SW480 (cell line): ENCODE measurements at regions not wholly inside any gene's neighbourhood (a gene's known extent, or its start where the extent isn't known, plus 50 kb on each side); places are given as distances from the start of the nearest gene placed in this dataset.

ENCODE experiments used
- DNase-seq: peaks from one replicate; pipeline ENCODE4 v3.0.0-alpha.2; 2016; ENCODE audit warnings: low spot score

GRCh38 chr2:4499316-4500030 is 796.1 kb downstream of the DCDC2C start:
- DNase-seq = no peak

DNA sequence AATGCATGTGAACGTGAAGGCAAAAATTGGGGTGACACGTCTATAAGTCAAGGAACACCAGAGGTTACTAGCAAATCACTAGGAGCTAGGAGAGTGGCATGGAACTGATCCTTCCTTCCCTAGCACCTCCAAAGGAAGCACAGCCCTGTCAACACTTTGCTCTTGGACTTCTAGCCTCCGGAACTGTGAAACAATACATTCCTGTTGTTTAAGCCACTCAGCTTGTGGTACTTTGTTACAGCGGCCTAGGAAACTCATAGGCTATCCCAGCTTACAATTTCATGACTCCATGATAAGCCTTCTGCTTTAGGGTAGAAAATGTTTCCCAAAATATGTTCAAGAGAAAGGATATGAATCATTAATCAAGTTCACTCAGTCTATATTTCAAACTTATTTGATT is 798.1 kb downstream of the DCDC2C start:
- DNase-seq = no peak

GRCh38 chr2:4502230-4502843 is 799.0 kb downstream of the DCDC2C start:
- DNase-seq = no peak

DNA sequence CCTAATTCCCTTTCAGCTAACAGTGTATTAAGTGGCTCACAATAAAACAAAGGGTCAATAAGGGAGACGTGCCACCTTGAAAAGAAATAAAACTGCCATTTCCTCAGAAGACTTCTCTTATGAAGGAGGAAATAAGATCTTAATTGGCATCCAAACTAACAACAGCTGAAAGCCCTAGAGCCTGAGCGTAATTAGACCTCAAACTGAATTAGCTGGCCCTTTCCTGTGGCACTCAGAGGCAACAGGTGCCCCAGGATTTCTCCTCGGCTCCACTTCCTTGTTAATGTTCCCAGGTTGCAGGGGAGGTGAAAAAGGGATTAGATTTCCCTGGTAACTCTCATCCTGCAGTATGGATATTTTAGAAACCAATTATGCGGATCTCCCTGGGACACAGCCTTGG is 804.3 kb downstream of the DCDC2C start:
- DNase-seq = no peak

DNA sequence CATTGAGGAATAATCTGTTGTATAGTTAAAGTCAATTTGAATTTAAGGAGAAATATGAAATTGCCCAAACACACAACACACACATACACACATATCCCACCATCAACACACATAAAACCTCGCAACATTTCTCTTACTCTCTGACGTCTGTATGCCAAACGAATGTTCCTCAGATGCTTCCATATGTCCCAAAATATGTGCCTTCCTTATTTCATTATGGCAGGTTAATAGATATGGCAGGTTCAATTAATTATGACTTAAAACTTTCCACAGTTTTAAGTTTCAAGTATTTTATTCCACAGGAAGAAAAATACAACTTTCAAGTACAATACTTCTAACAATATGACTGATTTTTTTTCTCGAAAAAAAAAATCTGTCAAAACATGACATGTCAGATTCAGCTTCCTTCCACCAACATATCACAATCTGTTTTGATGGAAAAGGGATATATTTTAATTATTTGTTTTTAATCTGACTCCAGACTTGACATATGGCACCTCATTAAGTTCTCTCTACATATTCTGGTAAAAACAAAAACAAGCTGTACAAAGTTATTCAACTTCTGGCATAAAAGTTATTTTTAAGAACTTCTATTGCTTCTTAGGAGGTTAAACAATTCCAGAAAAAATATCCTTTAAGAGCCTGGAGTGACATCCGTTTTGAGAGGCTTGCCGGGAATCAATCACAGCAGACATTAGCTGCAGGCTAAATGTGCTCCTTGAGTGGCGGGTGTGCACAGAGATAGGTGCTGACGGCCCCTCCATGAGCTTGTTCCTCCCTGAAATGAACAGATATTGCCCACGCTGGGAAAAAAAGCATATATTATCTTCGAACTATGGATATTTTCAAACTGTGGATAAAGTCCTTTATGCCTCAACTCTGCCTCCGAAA is 812.7 kb downstream of the DCDC2C start:
- no peak for DNase-seq

- no peak for DNase-seq
These were observed 815.2 kb downstream of the DCDC2C start for GRCh38 chr2:4518596-4518995.

DNA sequence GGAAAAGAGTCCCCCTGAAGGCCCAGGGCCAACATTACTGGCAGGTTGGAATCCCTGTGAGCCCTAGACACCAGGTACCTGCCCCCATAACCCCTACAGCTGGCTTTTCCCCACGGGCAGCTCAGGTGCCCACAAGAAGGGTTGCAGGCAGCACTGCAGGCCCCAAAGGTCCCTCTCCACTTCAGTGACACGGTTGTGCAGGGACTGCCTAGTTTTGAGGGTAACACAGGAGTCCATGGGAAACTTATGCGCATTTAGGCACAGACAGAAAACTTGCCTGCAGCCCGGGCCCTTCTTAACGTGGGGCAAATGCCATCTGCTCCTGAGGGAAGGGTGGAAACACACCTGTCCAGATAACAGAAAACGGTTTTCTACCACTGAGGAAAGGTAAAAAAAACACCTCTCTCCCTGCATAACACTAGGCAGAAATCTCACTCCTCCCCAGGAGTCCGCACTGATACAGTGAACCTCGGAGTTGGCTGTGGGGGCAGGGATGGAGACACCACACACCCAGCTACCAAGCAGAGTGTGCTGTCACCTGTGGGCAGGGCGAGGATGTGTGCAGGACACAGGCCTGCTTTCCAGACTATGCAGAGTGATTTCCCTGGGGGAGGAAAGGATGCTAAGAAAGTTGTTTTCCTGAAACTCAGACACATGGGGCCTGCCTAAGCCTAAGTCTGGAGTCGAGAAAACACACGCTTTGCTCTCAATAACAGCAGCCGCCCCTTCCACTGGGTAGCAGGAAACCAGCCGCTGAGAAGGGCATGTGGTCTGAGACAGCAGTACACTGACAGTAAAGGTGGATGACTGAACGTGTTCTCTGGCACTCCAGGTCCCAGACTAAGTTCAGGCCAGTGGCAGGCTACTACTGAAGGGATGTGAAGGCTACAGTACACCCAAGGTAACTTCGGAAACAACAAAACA is 819.4 kb downstream of the DCDC2C start:
- no peak for DNase-seq

DNA sequence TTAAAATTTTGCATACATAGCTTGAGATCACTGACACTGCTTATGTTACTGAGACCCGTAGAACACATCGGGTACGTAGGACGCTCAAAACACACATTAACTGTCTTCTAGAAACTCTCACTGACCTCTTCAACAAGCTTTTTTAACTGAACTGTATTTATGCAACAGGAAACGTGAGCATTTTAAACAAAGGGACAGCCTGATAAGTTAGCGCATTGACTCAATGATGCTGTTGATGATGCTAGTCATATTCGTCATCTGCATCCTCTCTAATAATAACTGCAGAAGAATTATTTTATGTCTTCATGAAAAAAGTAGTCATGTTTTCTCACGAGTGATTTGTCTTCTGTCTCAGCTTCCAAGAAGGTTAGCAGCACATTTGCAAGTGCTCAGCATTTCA is 824.0 kb downstream of the DCDC2C start:
- DNase-seq = no peak

DNA sequence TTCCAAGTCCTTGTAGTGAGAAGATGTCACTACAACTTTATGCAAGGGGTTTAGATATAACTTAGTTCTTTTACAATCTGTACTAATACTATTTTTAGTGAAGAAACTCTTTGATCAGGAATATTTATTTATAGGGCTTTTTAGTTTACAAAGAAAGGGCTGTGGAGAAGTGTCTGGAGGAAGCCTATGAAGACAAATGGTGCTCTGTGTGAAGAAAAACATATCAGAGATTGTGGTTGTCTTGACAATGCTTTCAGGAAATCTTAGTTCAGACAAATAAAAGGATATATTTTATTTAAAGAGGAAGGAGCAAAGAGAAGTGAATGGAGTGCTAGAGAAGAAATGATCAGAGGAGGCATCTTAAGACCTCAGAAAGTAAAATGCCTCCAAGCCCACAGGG is 824.9 kb downstream of the DCDC2C start:
- no peak for DNase-seq

DNA sequence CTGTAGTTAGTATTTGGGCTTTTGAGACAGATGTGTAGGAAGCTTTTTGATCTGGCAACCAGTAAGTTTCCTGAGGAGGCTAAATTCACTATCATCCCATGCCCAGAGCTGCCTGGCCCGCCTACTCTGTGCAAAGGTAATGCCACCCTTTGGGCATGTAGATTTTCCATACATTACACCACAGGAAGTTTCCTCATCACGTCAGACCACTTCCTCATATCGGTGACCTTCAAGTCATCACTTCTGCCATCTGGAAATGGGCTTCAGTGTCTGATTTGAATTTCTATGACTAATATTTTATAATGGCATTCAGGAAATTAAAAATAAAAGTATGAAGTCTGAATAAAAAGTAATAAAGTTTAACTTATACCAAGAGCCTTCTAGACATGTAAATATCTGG is 825.4 kb downstream of the DCDC2C start:
- DNase-seq = no peak

GRCh38 chr2:4529738-4530137 is 826.4 kb downstream of the DCDC2C start:
- no peak for DNase-seq

- no peak for DNase-seq
These were observed 826.9 kb downstream of the DCDC2C start for GRCh38 chr2:4530231-4530630.

DNA sequence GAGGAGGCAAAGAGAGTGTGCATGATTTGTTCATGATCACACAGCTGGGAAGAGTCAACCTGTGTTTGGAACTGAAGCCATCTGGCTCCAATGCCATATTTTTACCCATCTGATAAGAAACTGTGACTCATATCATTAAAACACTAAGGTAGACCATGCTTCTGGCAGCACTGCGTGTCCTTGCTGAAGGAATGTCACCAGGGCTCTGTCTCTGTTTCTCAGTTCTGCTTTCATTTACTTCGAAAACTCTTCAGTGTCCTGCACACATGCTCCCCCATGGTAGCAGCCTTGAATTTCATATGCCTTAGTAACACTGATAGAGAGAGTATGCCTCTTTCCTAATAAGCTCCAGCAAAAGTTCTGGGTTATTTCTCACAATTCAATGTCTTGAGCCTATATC is 830.4 kb downstream of the DCDC2C start:
- DNase-seq = no peak

DNA sequence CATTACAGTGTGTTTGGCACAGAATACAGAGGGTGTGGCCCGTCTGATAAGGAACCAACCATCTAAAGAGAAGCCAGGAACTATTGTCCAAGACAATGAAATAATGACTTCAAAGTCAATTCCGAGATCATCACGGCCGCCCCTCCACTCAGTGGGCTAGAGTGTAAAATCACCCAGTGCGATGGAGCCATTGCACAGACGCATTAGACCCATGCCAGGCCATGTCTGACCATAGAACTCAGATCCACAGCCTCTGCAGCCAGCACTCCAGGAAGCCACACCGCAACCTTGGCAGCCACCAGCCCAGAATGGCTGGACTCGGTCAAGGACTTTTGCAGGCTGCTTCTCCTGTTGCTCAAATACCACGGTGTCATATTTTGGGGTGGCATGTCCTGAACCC is 835.7 kb downstream of the DCDC2C start:
- DNase-seq = no peak

DNA sequence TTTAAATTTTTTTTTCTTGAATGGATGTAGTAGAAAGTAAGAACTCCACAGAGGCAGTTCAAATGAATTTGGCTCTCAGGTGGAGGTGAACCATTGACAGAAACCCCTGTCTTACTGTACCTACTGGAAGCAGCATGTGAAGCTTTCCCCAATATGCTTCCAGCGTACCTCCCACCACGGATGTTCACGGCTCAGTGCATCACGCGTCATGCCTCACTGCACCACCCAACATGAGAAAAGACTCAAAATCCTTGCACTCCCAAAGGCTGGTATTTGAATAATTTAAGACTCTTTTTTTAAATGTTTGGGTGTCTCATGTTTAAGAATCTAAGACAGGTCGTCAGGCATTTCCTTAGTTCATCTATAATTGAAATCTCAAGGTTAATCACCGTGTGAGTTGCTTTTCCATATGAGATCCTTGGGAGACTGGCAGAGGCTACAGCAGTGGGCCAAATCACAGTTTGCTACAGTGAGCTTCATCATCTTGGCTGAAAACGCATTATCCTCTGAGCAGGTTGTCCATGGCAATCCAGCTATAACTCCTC is 846.4 kb downstream of the DCDC2C start:
- DNase-seq = no peak

- peak; percentile 4 for DNase-seq
These were observed 848.5 kb downstream of the DCDC2C start for GRCh38 chr2:4551691-4552474.

DNA sequence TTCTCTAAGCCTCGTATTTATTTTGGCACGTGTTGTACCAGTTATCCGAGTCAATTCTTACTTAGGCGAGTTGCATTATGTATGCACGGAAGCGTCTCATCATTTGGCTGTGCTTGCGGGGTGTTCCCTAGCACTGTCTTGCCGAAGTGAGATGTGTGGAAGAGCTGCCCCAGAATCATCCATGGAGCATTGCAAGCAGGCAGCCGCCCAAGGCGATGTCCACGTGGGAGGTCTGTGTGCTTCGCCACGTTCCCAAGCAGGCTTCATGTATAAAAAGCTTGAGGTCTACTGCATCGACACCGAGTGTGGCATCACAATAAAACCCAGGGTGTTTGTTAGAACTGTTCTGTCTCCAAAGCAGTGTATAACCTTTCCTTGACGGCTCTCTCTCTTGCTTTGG is 849.9 kb downstream of the DCDC2C start:
- DNase-seq = no peak

GRCh38 chr2:4556135-4556896 is 852.9 kb downstream of the DCDC2C start:
- DNase-seq = peak; percentile 2

GRCh38 chr2:4561196-4561595 is 857.8 kb downstream of the DCDC2C start:
- no peak for DNase-seq

- no peak for DNase-seq
These were observed 872.7 kb downstream of the DCDC2C start for GRCh38 chr2:4576075-4576474.
